Upper lobe of right lung (tissue), 1 donor: ENCODE measurements at regions not wholly inside any gene's neighbourhood (a gene's known extent, or its start where the extent isn't known, plus 50 kb on each side); places are given as distances from the start of the nearest gene placed in this dataset.
"Not testable (repeated sequence)": the region's sequence is repeated elsewhere in the genome, so short reads cannot be mapped to it uniquely, and the experiment has no call there.

Experiments
- ATAC-seq: fragments of 200-7000 bp; cut with Tn5 transposase; one replicate; pipeline ENCODE4 v1.9.1; 2020; ENCODE audit warnings: mild to moderate bottlenecking, moderate library complexity
- DNase-seq: peaks from one replicate; pipeline ENCODE4 v3.0.0-alpha.2; 2020
- H3K27ac ChIP-seq: fragments of 200-600 bp; one replicate; pipeline ENCODE4 v1.8.0; 2022
- H3K27me3 ChIP-seq: fragments of 200-600 bp; one replicate; pipeline ENCODE4 v1.8.0; 2022; ENCODE audit warnings: mild to moderate bottlenecking
- H3K36me3 ChIP-seq: fragments of 200-600 bp; one replicate; pipeline ENCODE4 v1.8.0; 2022
- H3K4me1 ChIP-seq: fragments of 200-600 bp; one replicate; pipeline ENCODE4 v1.8.0; 2022
- H3K4me3 ChIP-seq: fragments of 200-600 bp; one replicate; pipeline ENCODE4 v1.8.0; 2022; ENCODE audit warnings: mild to moderate bottlenecking
- H3K9me3 ChIP-seq: fragments of 200-600 bp; one replicate; pipeline ENCODE4 v1.8.0; 2022
- intact Hi-C: fragments of 100-400 bp; cut with DNase I; formaldehyde crosslinking; loops from one replicate; pipeline ENCODE4 v1.11.0; 2022
- TF ChIP-seq, protein P1 (sequence below): fragments of 200-600 bp; IDR thresholded peaks from one replicate; pipeline ENCODE4 v1.8.0; 2022; ENCODE audit warnings: antibody characterized with exemption
- donor health status: DM: no; HTN: yes; CAD: no; lungs with severe emphysema.

DNA sequence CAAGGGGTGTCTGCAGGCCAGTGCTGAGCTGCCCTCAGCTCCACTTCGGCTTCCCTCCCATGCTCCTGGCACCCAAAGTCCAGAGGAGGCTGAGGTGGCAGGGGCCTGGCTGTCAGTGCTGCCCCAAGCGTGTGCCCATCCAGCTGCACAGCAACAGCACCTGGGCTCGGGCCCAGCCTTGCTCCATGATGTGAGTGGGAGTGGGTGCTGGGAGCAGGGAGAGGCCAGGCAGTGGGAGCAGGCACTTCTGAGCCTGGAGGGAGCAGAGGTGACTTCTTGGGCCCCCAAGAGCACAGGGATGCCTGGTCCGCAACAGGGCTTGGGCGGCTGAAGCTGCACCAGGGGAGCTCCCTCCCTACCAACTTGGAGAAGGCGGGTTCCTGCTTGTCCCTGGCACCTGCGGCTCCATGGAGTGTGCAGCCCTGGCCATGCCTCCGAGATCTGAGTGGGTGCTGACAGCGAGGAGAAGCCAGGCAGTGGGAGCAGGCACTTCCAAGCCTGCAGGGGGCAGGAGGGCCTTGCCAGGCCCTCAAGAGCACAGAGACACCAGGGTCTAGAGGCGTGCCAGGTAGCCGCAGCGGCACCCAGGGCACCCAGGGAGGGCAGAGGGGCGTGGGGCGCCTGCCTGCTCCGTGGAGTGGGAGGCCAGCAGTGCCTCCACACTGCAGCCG lies 366.7 kb upstream of the SGO1 start:
- H3K27me3 ChIP-seq = no peaks in the 10 kb centered on the region
- intact Hi-C loops = no loop called here
- H3K4me3 ChIP-seq = no peak overlapping the region
- no peaks in the 10 kb centered on the region for H3K4me1 ChIP-seq
- DNase-seq (no peak), ATAC-seq (peak; percentile 43)
- H3K27ac ChIP-seq = no peak overlapping the region
- TF ChIP-seq, protein P1, sequence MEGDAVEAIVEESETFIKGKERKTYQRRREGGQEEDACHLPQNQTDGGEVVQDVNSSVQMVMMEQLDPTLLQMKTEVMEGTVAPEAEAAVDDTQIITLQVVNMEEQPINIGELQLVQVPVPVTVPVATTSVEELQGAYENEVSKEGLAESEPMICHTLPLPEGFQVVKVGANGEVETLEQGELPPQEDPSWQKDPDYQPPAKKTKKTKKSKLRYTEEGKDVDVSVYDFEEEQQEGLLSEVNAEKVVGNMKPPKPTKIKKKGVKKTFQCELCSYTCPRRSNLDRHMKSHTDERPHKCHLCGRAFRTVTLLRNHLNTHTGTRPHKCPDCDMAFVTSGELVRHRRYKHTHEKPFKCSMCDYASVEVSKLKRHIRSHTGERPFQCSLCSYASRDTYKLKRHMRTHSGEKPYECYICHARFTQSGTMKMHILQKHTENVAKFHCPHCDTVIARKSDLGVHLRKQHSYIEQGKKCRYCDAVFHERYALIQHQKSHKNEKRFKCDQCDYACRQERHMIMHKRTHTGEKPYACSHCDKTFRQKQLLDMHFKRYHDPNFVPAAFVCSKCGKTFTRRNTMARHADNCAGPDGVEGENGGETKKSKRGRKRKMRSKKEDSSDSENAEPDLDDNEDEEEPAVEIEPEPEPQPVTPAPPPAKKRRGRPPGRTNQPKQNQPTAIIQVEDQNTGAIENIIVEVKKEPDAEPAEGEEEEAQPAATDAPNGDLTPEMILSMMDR = no peak
- no peaks in the 10 kb centered on the region for H3K36me3 ChIP-seq
- no peaks in the 10 kb centered on the region for H3K9me3 ChIP-seq

DNA sequence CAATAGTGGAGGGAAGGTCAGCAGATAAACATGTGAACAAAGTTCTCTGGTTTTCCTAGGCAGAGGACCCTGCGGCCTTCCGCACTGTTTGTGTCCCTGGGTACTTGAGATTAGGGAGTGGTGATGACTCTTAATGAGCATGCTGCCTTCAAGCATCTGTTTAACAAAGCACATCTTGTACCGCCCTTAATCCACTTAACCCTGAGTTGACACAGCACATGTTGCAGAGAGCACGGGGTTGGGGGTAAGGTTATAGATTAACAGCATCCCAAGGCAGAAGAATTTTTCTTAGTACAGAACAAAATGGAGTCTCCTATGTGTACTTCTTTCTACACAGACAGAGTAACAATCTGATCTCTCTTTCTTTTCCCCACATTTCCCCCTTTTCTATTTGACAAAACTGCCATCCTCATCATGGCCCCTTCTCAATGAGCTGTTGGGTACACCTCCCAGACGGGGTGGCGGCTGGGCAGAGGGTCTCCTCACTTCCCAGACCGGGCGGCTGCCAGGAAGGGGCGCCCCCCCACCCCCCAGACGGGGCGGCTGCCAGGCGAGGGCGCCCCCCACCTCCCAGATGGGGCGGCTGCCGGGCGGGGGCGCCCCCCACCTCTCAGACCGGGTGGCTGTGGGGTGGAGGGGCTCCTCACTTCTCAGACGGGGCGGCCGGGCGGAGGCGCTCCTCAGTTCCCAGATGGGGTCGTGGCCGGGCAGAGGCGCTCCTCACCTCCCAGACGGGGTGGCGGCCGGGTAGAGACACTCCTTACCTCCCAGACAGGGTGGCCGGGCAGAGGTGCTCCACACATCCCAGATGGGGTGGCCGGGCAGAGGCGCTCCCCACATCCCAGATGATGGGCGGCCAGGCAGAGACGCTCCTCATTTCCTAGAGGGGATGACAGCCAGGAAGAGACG lies 361.6 kb upstream of the SGO1 start:
- H3K4me3 ChIP-seq, H3K27me3 ChIP-seq, ATAC-seq, H3K9me3 ChIP-seq, H3K4me1 ChIP-seq, intact Hi-C loops, H3K27ac ChIP-seq, H3K36me3 ChIP-seq, DNase-seq: not testable (repeated sequence)

DNA sequence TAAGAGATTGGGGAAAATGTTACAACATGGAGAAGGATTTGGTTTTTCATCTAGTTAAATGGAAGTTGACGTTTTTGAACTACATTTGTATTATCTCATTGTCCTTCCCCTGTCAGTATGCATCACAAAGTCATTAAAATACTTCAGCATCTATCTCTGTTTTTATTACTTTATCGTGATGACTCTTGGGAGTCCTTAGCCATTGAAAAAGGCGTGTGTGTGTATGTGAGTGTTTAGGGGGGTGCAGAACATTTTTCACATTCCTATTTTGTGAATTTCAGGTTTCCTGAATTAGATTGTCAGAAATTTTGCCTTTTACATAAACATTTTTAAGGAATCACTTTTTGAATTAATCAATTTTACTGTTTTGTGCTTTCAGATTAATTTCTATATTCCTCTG lies 360.6 kb upstream of the SGO1 start:
- TF ChIP-seq, protein P1 = no peak
- H3K4me3 ChIP-seq = no peak overlapping the region
- H3K27ac ChIP-seq = no peak overlapping the region
- no peaks in the 10 kb centered on the region for H3K36me3 ChIP-seq
- intact Hi-C loops = no loop called here
- H3K27me3 ChIP-seq = no peaks in the 10 kb centered on the region
- ATAC-seq (no peak), DNase-seq (no peak)
- no peaks in the 10 kb centered on the region for H3K9me3 ChIP-seq
- H3K4me1 ChIP-seq = no peaks in the 10 kb centered on the region

DNA sequence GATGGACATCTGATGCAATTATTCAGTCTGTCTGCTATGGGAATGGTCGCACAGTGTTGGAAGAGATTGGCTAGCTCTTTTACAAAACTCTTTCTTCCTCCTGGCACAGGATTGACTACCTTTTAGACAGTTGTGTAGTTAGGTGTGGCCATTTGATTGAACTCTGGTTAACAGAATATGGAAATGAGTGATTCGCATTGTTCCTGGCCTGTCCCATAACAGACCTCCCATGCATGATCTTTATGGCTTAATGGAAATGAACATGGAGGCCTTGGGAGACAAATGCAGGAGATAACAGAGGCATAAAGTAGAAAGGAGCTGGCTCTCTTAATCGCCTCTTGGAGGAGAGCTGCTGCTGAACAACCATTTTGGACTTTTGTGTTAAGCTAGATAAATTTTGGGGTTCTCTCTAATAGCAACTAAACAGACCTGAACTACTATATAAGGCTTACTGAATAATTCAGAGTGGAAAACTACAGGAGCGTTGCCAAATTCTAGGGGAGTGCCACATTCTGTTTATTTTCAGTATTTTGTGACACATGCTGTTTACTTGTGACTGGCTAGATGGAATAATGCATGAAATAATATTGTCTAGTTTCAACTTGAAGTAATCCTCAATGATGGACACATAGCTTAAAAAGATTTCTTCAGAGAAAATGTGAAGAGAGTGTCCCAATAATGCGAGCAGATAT lies 357.7 kb upstream of the SGO1 start:
- no peak overlapping the region for H3K4me3 ChIP-seq
- H3K4me1 ChIP-seq = no peaks in the 10 kb centered on the region
- no peaks in the 10 kb centered on the region for H3K27me3 ChIP-seq
- H3K27ac ChIP-seq = no peak overlapping the region
- no peaks in the 10 kb centered on the region for H3K9me3 ChIP-seq
- H3K36me3 ChIP-seq = no peaks in the 10 kb centered on the region
- DNase-seq (no peak), ATAC-seq (no peak)
- TF ChIP-seq, protein P1 = no peak
- intact Hi-C loops = no loop called here

DNA sequence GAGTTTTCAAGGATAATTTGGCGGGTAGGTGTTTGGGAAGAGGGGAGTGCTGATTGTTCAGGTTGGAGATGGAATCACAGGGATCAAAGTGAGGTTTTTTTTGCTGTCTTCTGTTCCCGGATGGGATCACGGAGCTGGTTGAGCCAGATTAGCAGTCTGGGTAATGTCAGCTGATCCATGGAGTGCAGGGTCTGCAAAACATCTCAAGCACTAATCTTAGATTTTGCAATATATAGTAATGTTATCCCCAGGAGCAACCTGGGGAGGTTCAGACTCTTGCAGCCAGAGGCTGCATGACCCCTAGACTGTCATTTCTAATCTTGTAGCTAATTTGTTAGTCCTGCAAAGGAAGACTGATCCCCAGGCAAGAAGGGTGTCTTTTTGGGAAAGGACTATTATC lies 354.1 kb upstream of the SGO1 start:
- no peak for DNase-seq
- Histone ChIP-seq H3K27ac (no peak overlapping the region), H3K36me3 (no peaks in the 10 kb centered on the region), H3K9me3 (no peaks in the 10 kb centered on the region), H3K4me1 (no peaks in the 10 kb centered on the region), H3K27me3 (no peaks in the 10 kb centered on the region), H3K4me3 (no peak overlapping the region)
- TF ChIP-seq, protein P1 = no peak
- ATAC-seq = no peak
- intact Hi-C loops = no loop called here

DNA sequence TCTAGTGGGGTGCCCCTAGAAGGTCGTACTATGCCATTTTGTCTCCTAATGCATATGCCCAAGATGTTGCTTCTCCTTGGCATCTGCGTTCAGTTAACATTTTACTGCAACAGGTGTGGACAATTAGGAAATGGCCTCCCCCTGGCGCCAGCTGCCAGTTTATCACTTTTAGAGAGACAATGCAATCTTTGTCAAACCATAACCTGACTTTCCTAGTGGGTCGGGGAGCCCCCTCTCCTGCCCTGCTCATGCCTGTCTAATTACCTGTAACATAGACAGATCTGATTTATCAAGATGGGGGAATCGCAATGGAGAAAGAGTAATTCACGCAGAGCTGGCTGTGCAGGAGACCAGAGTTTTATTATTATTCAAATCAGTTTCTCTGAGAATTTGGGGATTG lies 353.7 kb upstream of the SGO1 start:
- no peak for DNase-seq
- Histone ChIP-seq H3K9me3 (no peaks in the 10 kb centered on the region), H3K4me1 (no peaks in the 10 kb centered on the region), H3K27me3 (no peaks in the 10 kb centered on the region), H3K4me3 (no peak overlapping the region), H3K27ac (no peak overlapping the region), H3K36me3 (no peaks in the 10 kb centered on the region)
- TF ChIP-seq, protein P1 = no peak
- ATAC-seq = no peak
- intact Hi-C loops = no loop called here
